ENCODE measurements at regions not wholly inside any gene's neighbourhood (a gene's known extent, or its start where the extent isn't known, plus 50 kb on each side); places are given as distances from the start of the nearest gene placed in this dataset.

GRCh38 chr10:10178476-10178875 is 839.2 kb upstream of the CELF2 start:
- H3K27me3 ChIP-seq (ENCODE audit: control insufficient read depth, insufficient read depth, low read length) = no peaks in the 10 kb centered on the region
- TF ChIP-seq, protein P1, sequence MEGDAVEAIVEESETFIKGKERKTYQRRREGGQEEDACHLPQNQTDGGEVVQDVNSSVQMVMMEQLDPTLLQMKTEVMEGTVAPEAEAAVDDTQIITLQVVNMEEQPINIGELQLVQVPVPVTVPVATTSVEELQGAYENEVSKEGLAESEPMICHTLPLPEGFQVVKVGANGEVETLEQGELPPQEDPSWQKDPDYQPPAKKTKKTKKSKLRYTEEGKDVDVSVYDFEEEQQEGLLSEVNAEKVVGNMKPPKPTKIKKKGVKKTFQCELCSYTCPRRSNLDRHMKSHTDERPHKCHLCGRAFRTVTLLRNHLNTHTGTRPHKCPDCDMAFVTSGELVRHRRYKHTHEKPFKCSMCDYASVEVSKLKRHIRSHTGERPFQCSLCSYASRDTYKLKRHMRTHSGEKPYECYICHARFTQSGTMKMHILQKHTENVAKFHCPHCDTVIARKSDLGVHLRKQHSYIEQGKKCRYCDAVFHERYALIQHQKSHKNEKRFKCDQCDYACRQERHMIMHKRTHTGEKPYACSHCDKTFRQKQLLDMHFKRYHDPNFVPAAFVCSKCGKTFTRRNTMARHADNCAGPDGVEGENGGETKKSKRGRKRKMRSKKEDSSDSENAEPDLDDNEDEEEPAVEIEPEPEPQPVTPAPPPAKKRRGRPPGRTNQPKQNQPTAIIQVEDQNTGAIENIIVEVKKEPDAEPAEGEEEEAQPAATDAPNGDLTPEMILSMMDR (IDR thresholded peaks at IDR 0.05; ENCODE audit: insufficient read depth, low read length, poor library complexity, severe bottlenecking) = no peak
- H3K4me3 ChIP-seq (ENCODE audit: low read depth, low read length) = no peak overlapping the region
- no peak for DNase-seq (ENCODE audit: low read depth)
- no peaks in the 10 kb centered on the region for H3K36me3 ChIP-seq (ENCODE audit: control insufficient read depth, insufficient read depth, low read length)

GRCh38 chr10:10193848-10194247 is 823.8 kb upstream of the CELF2 start:
- H3K4me3 ChIP-seq (ENCODE audit: low read depth, low read length) = no peak overlapping the region
- no peaks in the 10 kb centered on the region for H3K27me3 ChIP-seq (ENCODE audit: control insufficient read depth, insufficient read depth, low read length)
- DNase-seq (ENCODE audit: low read depth) = no peak
- TF ChIP-seq, protein P1 (IDR thresholded peaks at IDR 0.05; ENCODE audit: insufficient read depth, low read length, poor library complexity, severe bottlenecking) = no peak
- no peaks in the 10 kb centered on the region for H3K36me3 ChIP-seq (ENCODE audit: control insufficient read depth, insufficient read depth, low read length)

GRCh38 chr10:10196701-10197100 is 821.0 kb upstream of the CELF2 start:
- Histone ChIP-seq H3K27me3 (ENCODE audit: control insufficient read depth, insufficient read depth, low read length) (no peaks in the 10 kb centered on the region), H3K4me3 (ENCODE audit: low read depth, low read length) (no peak overlapping the region), H3K36me3 (ENCODE audit: control insufficient read depth, insufficient read depth, low read length) (no peaks in the 10 kb centered on the region)
- no peak for DNase-seq (ENCODE audit: low read depth)
- TF ChIP-seq, protein P1 (IDR thresholded peaks at IDR 0.05; ENCODE audit: insufficient read depth, low read length, poor library complexity, severe bottlenecking) = no peak

- Histone ChIP-seq H3K27me3 (ENCODE audit: control insufficient read depth, insufficient read depth, low read length) (no peaks in the 10 kb centered on the region), H3K36me3 (ENCODE audit: control insufficient read depth, insufficient read depth, low read length) (no peaks in the 10 kb centered on the region), H3K4me3 (ENCODE audit: low read depth, low read length) (no peak overlapping the region)
- no peak for DNase-seq (ENCODE audit: low read depth)
- TF ChIP-seq, protein P1 (IDR thresholded peaks at IDR 0.05; ENCODE audit: insufficient read depth, low read length, poor library complexity, severe bottlenecking) = no peak
Observed at GRCh38 chr10:10197423-10197822, 820.2 kb upstream of the CELF2 start.

DNA sequence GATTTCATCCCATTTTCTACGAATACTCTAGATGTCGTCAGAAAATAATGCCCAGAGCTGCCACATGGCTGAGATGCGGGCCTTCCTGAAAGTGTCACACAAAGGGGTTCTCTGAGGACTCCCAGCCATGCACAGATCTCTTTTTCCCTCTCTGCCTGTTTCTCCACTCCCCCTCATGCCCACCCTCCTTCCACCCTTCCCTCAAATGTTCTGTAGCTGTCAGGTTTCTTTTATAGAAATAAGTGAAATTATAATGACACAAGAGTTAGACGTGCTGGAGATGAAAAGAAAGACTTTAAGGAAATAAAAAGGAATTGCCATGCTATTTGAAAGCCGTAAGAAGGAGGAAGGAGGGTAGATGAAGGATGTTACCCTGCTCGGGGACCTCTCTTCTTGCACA is 819.3 kb upstream of the CELF2 start:
- TF ChIP-seq, protein P1 (IDR thresholded peaks at IDR 0.05; ENCODE audit: insufficient read depth, low read length, poor library complexity, severe bottlenecking) = no peak
- no peak overlapping the region for H3K4me3 ChIP-seq (ENCODE audit: low read depth, low read length)
- no peaks in the 10 kb centered on the region for H3K27me3 ChIP-seq (ENCODE audit: control insufficient read depth, insufficient read depth, low read length)
- no peak for DNase-seq (ENCODE audit: low read depth)
- no peaks in the 10 kb centered on the region for H3K36me3 ChIP-seq (ENCODE audit: control insufficient read depth, insufficient read depth, low read length)

- no peak for DNase-seq (ENCODE audit: low read depth)
- Histone ChIP-seq H3K4me3 (ENCODE audit: low read depth, low read length) (no peak overlapping the region), H3K27me3 (ENCODE audit: control insufficient read depth, insufficient read depth, low read length) (no peaks in the 10 kb centered on the region), H3K36me3 (ENCODE audit: control insufficient read depth, insufficient read depth, low read length) (no peaks in the 10 kb centered on the region)
- TF ChIP-seq, protein P1 (IDR thresholded peaks at IDR 0.05; ENCODE audit: insufficient read depth, low read length, poor library complexity, severe bottlenecking) = no peak
Observed at GRCh38 chr10:10204415-10204814, 813.3 kb upstream of the CELF2 start.

Data from kidney epithelial cell (primary cell).